Subcutaneous abdominal adipose tissue (tissue), 5 donors: ENCODE measurements at regions not wholly inside any gene's neighbourhood (a gene's known extent, or its start where the extent isn't known, plus 50 kb on each side); places are given as distances from the start of the nearest gene placed in this dataset.

ENCODE experiments used
- H3K27ac ChIP-seq: one replicate; pipeline ENCODE4 v1.7.0; 2013; ENCODE audit warnings: low read depth, mild to moderate bottlenecking, inconsistent platforms, low read length, moderate library complexity
- H3K27me3 ChIP-seq, 5 donors: one replicate each; pipeline ENCODE4 v1.7.0; 2013; ENCODE audit warnings: low read length in 5 of 5, inconsistent platforms in 1 of 5; ENCODE audit not compliant: control insufficient read depth in 5 of 5, insufficient read depth in 4 of 5
- H3K36me3 ChIP-seq, 5 donors: one replicate each; pipeline ENCODE4 v1.7.0; 2013; ENCODE audit warnings: low read length in 5 of 5; ENCODE audit not compliant: control insufficient read depth in 5 of 5, insufficient read depth in 5 of 5
- H3K4me1 ChIP-seq, 5 donors: one replicate each; pipeline ENCODE4 v1.7.0; 2013; ENCODE audit warnings: low read length in 5 of 5, mild to moderate bottlenecking in 3 of 5, moderate library complexity in 1 of 5; ENCODE audit not compliant: control insufficient read depth in 5 of 5, insufficient read depth in 5 of 5
- H3K4me3 ChIP-seq, 5 donors: one replicate each; pipeline ENCODE4 v1.7.0; 2013; ENCODE audit warnings: low read length in 5 of 5, low read depth in 1 of 5
- H3K9ac ChIP-seq, 5 donors: one replicate each; pipeline ENCODE4 v1.7.0; 2013; ENCODE audit warnings: low read length in 5 of 5, mild to moderate bottlenecking in 4 of 5, moderate library complexity in 3 of 5
- H3K9me3 ChIP-seq, 5 donors: one replicate each; pipeline ENCODE4 v1.7.0; 2013; ENCODE audit warnings: low read length in 5 of 5; ENCODE audit not compliant: control insufficient read depth in 5 of 5
- donor health status: healthy.
- donor health status: healthy.
- donor health status: healthy.
- donor health status: healthy.
- donor health status: healthy.

- Histone ChIP-seq H3K9ac (no peak overlapping the region), H3K27ac (no peak overlapping the region), H3K4me3 (no peak overlapping the region), H3K9me3 (no peaks in the 10 kb centered on the region), H3K36me3 (no peaks in the 10 kb centered on the region), H3K27me3 (no peaks in the 10 kb centered on the region), H3K4me1 (peaks cover 0 to 16% (median 7%) of the 10 kb centered on the region in 5 donors)
These were observed 339.7 kb downstream of the USP25 start for GRCh38 chr21:16069178-16070112.

GRCh38 chr21:16070207-16070651 is 340.4 kb downstream of the USP25 start:
- Histone ChIP-seq H3K9me3 (no peaks in the 10 kb centered on the region), H3K4me1 (peaks cover 0 to 16% (median 7%) of the 10 kb centered on the region in 5 donors), H3K27ac (no peak overlapping the region), H3K36me3 (no peaks in the 10 kb centered on the region), H3K4me3 (peak overlapping the region; percentile 43 to 73 (median 52)), H3K9ac (no peak overlapping the region), H3K27me3 (no peaks in the 10 kb centered on the region)

GRCh38 chr21:16071092-16071491 is 341.3 kb downstream of the USP25 start:
- H3K4me3 ChIP-seq = peak overlapping the region; percentile 33 to 73 (median 52)
- H3K9ac ChIP-seq = peak overlapping the region in 3 of 5 donors; percentile 11 to 69 (median 15)
- no peak overlapping the region for H3K27ac ChIP-seq
- no peaks in the 10 kb centered on the region for H3K27me3 ChIP-seq
- H3K36me3 ChIP-seq = no peaks in the 10 kb centered on the region
- no peaks in the 10 kb centered on the region for H3K9me3 ChIP-seq
- H3K4me1 ChIP-seq = peaks cover 0 to 16% (median 7%) of the 10 kb centered on the region in 5 donors

- H3K27ac ChIP-seq = no peak overlapping the region
- no peaks in the 10 kb centered on the region for H3K9me3 ChIP-seq
- H3K27me3 ChIP-seq = no peaks in the 10 kb centered on the region
- H3K9ac ChIP-seq = no peak overlapping the region
- no peak overlapping the region for H3K4me3 ChIP-seq
- H3K4me1 ChIP-seq = peaks cover 0 to 16% (median 7%) of the 10 kb centered on the region in 5 donors
- no peaks in the 10 kb centered on the region for H3K36me3 ChIP-seq
These were observed 342.0 kb downstream of the USP25 start for GRCh38 chr21:16071761-16072160.

GRCh38 chr21:16072221-16072620 is 342.4 kb downstream of the USP25 start:
- Histone ChIP-seq H3K4me1 (peaks cover 0 to 16% (median 7%) of the 10 kb centered on the region in 5 donors), H3K4me3 (no peak overlapping the region), H3K36me3 (no peaks in the 10 kb centered on the region), H3K27me3 (no peaks in the 10 kb centered on the region), H3K9ac (no peak overlapping the region), H3K27ac (no peak overlapping the region), H3K9me3 (no peaks in the 10 kb centered on the region)

- Histone ChIP-seq H3K27ac (no peak overlapping the region), H3K36me3 (no peaks in the 10 kb centered on the region), H3K4me3 (peak overlapping the region in 4 of 5 donors; percentile 14 to 61 (median 28)), H3K9me3 (no peaks in the 10 kb centered on the region), H3K4me1 (peaks cover 0 to 16% (median 7%) of the 10 kb centered on the region in 5 donors), H3K27me3 (no peaks in the 10 kb centered on the region), H3K9ac (no peak overlapping the region)
These were observed 343.0 kb downstream of the USP25 start for GRCh38 chr21:16072737-16073136.

GRCh38 chr21:16073586-16073985 is 343.8 kb downstream of the USP25 start:
- no peak overlapping the region for H3K9ac ChIP-seq
- H3K27me3 ChIP-seq = no peaks in the 10 kb centered on the region
- no peaks in the 10 kb centered on the region for H3K36me3 ChIP-seq
- peaks cover 0 to 16% (median 7%) of the 10 kb centered on the region in 5 donors for H3K4me1 ChIP-seq
- H3K27ac ChIP-seq = no peak overlapping the region
- H3K9me3 ChIP-seq = no peaks in the 10 kb centered on the region
- H3K4me3 ChIP-seq = peak overlapping the region in 1 of 5 donors; percentile 14

GRCh38 chr21:16074950-16075489 is 345.2 kb downstream of the USP25 start:
- Histone ChIP-seq H3K9ac (no peak overlapping the region), H3K27me3 (no peaks in the 10 kb centered on the region), H3K27ac (no peak overlapping the region), H3K4me1 (peaks cover 0 to 16% (median 7%) of the 10 kb centered on the region in 5 donors), H3K9me3 (no peaks in the 10 kb centered on the region), H3K36me3 (no peaks in the 10 kb centered on the region), H3K4me3 (no peak overlapping the region)

- Histone ChIP-seq H3K36me3 (no peaks in the 10 kb centered on the region), H3K27me3 (no peaks in the 10 kb centered on the region), H3K4me3 (no peak overlapping the region), H3K9me3 (no peaks in the 10 kb centered on the region), H3K9ac (no peak overlapping the region), H3K27ac (no peak overlapping the region), H3K4me1 (peaks cover 0 to 16% (median 7%) of the 10 kb centered on the region in 5 donors)
These were observed 346.0 kb downstream of the USP25 start for GRCh38 chr21:16075649-16076282.

- Histone ChIP-seq H3K9me3 (no peaks in the 10 kb centered on the region), H3K4me3 (no peak overlapping the region), H3K27ac (no peak overlapping the region), H3K9ac (no peak overlapping the region), H3K36me3 (no peaks in the 10 kb centered on the region), H3K27me3 (no peaks in the 10 kb centered on the region), H3K4me1 (peaks cover 0 to 16% (median 7%) of the 10 kb centered on the region in 5 donors)
These were observed 346.7 kb downstream of the USP25 start for GRCh38 chr21:16076465-16076864.
